GDM1 (cell line): ENCODE measurements at regions not wholly inside any gene's neighbourhood (a gene's known extent, or its start where the extent isn't known, plus 50 kb on each side); places are given as distances from the start of the nearest gene placed in this dataset.
"Not testable (repeated sequence)": the region's sequence is repeated elsewhere in the genome, so short reads cannot be mapped to it uniquely, and the experiment has no call there.

Source experiments
- DNase-seq: peaks from one replicate; lab custom pipeline; 2025; lab: John Stamatoyannopoulos, UW

DNA sequence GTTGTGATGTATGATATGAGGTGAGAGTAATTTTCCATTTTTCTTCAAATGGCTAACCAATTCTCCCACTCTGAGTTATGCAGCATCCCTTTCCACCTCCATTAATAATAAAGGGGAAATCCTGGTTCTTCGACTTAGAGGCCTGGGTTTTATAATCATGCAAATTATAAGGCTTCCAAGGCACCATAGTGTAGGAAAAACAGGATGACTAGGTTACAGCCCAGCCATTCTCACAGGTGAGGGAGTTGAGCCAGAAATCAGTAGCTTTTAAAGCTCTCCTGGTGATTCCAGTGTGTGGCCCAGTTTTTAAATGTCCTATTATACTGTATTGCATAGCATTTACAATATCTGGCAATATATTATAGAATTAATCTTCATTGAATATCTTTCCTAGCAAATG is 203.1 kb downstream of the ARHGEF9 start:
- DNase-seq: no peak

DNA sequence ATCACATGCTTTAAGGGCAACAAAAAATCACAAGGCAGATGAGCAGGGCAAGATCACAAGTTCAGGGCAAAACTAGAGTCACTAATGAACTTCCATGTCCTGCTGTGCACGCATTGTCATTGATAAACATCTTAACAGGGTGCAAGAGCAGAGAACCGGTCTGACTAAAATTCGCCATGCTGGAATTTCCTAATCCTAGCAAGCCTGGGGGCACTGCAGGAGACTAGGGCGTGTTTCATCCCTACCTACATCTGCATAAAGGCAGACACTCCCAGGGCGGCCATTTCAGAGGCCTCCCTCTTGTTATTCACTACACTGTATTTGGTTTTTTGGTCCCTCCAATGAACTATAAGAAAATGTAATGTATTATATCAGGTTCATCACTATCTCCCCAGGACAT is 203.6 kb downstream of the ARHGEF9 start:
- no peak for DNase-seq

DNA sequence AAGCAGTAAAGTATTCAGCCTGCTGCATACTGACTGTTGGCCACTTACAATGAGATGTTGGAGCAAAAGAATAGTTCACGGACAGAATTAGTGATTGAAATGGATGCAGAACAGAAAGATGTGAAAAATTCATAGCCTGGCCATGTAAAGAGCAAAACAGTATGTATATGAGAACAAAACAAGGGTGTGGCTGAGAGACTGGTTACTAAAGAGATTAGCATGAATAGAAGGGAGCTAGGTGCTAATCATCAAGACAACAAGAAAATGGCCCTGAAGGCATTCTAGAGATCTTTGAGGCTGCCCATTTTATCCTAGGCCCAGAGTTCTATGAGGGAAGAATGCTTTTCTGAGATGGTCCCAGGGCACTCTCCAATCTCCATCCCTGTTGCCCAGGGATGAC is 208.5 kb downstream of the ARHGEF9 start:
- DNase-seq: no peak

DNA sequence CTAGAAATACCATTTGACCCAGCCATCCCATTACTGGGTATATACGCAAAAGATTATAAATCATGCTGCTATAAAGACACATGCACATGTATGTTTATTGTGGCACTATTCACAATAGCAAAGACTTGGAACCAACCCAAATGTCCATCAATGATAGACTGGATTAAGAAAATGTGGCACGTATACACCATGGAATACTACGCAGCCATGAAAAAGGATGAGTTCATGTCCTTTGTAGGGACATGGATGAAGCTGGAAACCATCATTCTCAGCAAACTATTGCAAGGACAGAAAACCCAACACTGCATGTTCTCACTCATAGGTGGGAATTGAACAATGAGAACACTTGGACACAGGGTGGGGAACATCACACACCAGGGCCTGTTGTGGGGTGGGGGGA is 209.3 kb downstream of the ARHGEF9 start:
- DNase-seq: not testable (repeated sequence)

DNA sequence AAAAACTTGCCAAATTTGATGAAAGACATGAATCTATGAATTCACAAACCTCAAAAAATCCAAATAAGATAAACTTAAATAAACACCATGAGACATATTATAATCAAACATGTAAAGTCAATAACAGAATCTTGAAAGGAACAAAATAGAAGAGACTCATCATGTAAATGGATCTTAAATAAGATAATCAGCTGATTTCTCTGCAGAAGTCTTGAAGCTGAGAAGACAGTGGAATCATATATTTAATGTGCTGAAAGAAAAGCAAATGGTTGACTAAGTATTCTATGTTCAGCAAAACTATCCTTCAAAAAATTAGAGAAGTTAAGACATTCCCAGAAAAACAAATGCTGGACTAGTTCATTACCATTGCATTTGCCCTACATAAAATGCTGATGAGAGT is 215.7 kb upstream of the SPIN4 start:
- no peak for DNase-seq

DNA sequence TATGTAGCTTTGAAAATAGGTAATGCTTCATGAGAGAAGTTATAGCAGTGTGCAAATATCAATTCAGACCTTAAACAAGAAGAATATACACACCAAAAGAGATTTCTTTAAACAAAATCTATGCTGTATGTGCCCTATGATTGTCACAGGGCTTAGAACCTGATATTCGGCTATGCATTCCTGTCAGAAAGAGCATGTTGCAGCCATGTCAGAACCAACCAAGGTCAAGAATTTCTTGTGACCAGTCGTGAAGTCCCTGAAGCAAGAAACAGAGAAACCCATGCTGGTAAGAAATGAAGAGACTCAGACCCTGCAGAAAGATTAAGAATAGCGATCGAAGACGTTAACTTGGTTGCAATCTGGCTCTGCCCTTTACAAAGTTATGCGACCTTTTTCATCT is 210.3 kb upstream of the SPIN4 start:
- DNase-seq: no peak

DNA sequence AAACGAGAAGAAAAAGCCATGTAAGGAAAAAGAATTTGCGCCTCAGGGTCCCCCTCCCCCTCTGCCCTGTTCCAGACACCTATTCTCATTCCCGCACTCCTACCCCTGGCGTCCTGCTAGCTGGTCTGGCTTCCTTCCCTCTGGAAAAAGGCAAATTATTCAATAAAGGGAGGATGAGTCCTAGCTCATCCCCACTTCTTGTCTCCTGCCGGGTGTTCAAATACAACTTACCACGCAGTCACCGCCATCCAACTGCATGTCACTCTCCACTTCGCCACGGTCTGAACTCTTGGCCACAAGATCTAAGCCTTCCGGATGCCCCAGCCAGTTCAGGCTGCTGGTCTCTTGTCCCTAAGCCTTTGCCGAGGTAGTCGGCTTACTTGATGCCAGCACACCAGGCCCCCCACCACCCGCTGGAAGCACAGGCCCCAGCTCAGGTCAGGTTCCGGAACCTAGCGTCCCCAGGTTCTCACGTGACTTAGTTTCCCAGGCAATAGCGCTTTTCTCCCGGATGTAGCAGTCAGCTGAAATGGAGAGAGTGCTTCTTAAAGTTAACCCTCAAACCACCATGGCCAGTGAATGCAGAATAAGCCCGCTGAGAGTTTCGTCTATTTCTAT is 209.6 kb upstream of the SPIN4 start:
- DNase-seq: peak; percentile 43

DNA sequence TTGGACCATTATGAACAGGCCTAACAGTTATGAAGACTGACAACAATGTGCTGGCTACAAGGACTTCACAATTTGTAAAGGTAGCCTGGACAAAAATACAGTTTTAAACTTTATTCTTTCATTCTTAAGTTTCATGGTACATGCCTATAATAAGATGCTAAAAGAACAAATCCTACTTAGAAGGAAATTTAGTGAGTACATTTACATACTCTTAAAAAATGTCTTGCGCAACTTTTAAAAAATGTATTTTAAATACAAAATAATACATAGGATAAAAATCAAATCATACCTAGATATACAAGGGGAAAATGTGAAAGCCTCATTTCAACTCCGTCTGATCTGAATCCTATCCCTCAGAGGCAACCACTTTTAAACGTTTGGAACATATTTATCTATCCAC is 200.7 kb upstream of the SPIN4 start:
- no peak for DNase-seq

DNA sequence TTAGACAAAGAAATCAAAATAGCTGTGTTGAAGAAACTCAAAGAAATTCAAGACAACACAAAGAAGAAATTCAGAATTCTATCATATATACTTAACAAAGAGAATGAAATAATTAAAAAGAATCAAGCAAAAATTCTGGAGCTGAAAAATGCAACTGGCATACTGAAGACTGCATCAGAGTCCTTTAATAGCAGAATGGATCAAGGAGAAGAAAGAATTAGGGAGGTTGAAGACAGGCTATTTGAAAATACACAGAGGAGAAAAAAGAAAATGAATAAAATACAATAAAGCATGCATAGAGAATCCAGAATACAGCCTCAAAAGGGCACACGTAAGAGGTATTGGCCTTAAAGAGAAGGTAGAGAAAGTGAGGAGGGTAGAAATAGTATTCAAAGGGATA is 179.5 kb upstream of the SPIN4 start:
- DNase-seq: no peak

DNA sequence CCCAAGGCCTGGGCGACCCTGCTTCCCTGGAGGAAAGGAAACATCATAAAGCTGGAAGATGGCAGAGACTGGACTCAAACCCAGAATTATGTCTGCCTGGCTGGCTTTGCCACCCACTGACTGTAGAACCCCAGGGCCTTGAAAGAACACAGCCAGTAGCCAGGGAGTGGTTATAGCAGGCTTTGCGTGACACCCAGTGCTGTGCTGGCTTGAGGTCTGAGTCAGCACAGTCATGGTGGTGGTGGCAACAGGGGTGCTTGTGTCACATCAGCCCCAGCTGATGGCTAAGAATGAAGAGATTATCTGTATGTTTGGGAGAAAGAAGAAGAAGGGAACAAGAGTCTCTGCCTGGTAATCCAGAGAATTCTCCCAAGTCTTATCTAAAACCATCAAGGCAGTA is 178.8 kb upstream of the SPIN4 start:
- DNase-seq: no peak

DNA sequence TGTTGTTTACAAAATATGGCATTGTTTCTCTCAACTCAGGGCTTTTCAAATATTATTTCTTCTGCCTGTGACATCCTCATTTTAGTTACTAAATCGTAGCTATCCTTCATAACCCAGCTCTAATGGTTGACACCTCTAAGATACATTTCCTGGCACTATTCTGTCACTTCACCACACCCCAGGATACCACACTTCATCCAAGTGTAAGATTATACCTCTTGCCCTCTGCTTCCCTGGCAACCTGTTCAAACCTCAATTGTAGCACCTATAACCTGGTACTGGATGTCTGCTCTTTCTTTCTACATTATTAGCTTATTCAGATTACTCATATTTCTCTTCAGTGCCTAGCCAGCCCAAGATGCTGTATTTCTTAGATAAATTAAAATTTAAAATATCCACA is 175.7 kb upstream of the SPIN4 start:
- DNase-seq: no peak

DNA sequence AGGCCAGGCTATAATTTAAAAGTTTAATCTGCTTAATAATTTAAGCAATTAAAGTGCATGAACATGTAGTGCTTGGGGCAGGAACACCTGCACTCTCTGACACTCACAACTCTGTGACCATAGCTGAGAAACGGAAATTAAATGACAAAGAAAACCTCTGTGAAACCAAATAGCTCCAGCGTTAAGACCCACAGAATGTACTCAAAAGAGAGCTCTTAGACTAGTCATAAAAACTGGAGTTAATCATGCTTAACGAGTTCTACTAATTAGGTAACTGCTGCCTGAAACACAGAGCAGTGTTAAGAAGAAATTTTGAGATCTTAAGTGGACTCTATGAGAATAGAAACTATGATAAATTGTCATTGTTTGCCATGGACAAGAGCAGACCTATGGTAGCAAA is 174.4 kb upstream of the SPIN4 start:
- no peak for DNase-seq

DNA sequence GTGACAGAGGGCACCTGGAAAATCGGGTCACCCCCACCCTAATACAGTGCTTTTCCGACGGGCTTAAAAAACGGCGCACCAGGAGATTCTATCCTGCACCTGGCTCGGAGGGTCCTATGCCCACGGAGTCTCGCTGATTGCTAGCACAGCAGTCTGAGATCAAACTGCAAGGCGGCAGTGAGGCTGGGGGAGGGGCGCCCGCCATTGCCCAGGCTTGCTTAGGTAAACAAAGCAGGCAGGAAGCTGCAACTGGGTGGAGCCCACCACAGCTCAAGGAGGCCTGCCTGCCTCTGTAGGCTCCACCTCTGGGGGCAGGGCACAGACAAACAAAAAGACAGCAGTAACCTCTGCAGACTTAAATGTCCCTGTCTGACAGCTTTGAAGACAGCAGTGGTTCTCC is 168.2 kb upstream of the SPIN4 start:
- not testable (repeated sequence) for DNase-seq

DNA sequence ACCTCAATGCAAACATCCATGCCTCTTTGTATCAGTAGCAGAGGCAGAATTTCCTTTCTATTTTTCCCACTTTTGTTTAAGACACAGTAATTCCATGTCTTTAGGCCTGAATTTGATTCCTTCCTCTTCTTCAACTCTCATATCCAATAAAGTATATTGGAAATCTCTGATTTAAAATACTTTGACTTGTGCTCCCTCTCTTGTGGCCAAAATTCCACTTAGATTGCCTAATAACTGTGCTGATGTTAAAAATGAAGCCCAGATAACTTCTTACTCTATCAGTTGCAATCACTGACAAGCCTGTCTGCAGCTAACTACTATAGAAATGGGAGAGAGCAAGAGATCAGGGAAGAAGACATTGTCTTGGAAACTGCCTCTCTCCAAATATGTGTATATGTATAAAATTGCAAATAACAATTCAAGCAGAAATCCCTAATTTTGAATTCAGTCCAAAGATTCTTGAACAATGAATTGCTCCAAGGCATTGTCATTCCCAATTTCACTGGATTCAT is 163.5 kb upstream of the SPIN4 start:
- no peak for DNase-seq

DNA sequence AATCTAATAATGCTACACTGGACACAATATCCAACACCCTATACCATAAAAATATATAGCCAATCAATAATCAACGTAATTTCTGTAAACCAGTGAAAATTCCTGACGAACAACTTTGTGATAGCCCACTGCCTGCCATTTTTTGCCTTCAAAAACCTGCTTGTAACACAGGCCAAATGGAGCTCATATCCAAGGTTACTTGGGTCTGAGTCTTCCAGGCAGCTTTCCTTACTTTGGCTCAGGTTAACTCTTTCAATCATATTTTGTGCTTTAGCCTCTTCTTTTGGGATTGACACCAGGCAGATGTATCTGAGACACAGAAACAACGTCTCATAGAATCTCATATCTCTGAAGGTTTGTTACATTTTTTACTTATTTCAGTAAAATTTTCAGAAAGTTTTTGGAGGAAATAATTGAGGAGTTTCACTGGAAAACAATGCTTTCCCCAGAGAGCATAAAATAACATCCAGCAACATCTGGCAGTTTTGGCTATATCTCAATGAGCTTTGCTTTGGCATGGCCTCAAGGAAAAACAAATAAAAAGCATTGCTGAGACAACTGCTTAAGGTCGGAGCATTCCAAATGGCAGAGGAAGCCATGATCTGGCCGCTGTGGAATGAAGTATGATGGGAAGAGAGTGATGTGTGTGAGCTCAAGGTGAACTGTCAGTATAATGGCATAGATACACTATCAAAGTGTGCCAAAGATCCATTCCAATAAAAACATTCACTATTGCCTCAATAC is 162.9 kb upstream of the SPIN4 start:
- DNase-seq: no peak

DNA sequence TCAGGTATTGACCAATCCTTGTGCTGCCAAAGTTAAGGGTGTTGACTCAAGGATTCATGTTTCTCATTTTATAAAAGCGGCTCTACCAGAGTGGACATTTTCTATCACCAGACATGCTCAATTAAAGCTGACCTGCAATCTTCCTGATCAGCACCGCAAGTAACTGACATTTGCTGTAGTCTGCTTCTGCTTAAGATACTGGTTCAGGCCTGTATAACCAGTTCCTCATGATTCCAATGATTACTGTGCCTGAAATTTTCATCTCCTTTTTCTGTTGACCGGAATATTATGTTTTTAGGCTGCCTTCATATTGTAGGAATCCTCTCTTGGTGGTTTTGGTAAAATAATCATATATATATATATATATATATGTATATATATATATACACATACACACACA is 160.2 kb upstream of the SPIN4 start:
- DNase-seq: no peak

DNA sequence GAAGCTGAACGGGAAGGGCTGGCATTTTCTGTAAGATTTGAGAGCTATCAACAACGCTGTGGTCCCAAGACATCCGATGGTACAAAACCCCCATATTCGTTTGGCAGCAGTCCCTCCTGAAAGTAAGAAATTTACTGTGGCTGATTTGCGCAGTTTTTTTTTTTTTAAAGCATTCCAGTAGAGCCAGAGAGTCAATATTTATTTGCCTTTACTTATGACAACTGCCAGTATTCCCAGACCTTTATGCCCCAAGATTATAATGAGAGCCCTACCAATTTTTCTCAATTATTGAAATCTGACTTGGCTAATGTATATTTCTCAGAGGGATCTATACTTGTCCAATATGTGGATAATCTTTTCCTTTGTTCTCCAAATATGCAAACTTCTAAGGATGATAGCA is 157.5 kb upstream of the SPIN4 start:
- DNase-seq: no peak

DNA sequence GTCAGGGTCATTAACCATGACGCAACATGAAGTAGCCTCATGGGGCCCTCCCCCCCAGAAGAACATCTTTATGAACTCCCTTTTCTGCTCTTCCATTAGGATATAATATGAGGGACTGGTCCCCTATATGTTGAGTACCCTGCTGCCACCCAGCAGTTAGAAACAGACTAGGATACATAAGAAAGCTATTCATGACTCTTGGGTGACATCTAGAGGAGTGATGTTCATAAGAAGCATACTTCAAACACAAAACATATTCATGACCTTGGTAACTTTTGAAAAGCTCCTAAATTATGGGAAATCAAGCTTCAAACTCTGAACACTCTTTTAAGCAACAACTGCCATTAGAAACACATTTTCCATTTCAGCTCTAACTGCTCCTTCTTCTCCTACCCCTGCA is 155.2 kb upstream of the SPIN4 start:
- DNase-seq: peak; percentile 27

DNA sequence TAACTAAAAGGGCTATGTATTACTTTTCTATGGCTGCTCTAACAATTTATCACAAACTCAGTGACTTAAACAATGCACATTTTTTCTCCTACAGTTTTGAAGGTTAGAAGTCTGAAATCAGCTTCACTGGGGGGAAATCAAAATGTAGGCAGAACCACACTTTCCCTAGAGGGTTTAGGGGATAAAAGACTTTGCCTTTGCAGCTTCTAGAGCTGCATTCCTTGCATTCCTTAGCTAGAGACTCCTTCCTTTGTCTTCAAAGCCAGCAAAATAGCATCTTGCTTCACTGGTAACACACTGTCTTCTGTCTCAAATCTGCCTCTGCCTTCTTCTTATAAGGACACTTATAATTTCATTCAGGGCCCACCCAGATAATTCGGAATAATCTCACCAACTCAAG is 152.4 kb upstream of the SPIN4 start:
- DNase-seq: no peak

DNA sequence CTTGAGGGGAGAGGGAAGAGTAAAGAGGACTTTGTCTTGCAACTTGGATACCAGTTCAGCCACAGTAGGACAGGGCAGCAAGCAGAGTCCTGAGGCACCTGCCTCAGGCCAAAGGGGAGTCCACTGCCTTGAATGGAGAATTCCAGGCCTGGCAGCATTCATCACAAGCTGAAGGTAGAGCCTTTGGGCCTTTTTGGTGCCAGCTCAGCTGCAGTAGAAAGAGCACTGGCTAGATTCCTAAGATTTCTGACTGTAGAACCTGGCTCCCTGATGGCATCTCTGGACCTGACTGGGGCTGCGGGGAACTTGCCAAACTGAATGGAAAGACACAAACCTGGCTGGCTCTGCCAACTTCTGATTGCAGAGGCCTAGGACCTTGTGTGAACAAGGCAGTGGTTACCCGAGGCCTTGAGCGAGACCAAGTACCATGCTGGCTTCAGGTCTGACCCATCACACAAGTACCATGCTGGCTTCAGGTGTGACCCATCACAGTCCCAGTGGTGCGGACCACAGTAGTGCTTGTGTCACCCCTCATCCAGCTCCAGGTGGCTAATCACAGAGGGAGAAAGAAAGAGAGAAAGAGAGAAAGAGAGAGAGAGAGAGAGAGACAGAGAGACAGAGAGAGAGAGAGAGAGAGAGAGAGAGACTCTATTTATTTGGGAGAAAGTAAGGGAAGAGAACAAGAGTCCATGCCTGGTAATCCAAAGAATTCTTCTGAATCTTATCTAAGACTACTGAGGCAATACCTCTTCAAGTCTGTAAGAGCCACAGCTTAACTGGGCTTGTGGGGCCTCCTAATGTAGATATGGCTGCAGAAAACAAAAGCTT is 137.6 kb upstream of the SPIN4 start:
- no peak for DNase-seq

DNA sequence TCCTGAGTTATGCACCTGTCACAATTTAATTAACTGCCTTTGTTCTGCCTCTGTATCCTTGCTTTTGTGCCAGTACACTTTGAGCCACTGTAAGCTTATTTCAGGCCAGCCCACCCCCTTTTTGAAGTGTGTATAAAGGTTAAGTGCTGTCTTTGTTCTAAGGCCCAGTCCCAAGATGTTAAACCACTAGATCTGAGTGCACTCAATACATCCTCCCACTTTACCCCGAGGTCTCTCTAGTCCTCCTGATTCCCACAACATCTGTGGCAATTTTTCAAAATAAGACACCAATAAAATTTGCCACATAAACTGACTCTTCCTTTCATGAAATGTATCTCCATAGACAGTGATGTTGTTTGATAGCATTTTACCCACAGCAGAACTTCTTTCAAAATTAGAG is 124.1 kb upstream of the SPIN4 start:
- no peak for DNase-seq

DNA sequence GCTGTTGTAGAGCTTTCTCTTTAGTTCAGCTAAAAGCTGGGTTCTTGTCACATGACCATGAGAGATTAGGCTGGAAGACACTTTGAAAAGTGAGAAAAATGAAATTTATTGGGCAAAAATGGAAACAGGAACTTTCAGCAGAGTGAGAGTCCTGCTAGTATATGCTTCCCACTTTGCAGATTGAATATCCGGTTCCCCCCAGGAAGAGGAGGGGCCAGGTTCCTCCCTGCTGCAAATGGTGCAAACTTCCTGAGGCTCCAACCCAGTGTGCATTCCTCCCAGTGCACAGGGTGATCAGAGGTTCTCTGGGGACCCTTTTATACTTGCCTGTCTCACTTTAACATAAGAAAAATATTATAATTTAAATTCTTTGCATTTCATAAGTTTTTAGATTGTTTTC is 119.9 kb upstream of the SPIN4 start:
- DNase-seq: no peak

DNA sequence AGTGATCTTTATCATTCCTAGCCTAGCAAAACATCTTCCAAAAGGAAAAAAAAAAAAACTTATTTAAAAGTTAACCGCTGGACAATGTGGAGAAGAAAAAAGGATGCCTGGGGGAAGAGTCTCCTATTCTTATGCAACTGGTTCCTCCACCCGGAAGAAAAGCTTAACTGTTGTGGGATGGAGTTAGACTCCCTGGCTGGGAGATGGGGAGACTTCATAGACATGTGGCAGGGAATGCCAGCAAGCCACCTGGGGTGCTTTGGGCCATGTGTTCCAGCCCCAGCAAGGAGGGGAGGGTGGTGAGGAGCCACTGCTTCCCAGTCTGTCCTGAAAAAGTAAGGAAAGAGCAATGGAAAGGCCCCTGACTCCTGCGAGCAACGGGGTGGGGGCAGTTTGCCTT is 119.4 kb upstream of the SPIN4 start:
- DNase-seq: no peak
